GM12878 (cell line): ENCODE measurements at regions not wholly inside any gene's neighbourhood (a gene's known extent, or its start where the extent isn't known, plus 50 kb on each side); places are given as distances from the start of the nearest gene placed in this dataset.

Experiments used
- ATF2 ChIP-seq: IDR thresholded peaks from 2 replicates; pipeline ENCODE4 v1.6.1; 2012; ENCODE audit warnings: low read length, inconsistent platforms
- CTCF ChIP-seq, 3 experiments: IDR thresholded peaks in 2 of 3; conservative IDR thresholded peaks in 1 of 3; 2 replicates each; pipeline ENCODE4 v1.5.1; 2011; ENCODE audit warnings: low read depth in 3 of 3, low read length in 3 of 3, mild to moderate bottlenecking in 3 of 3, control low read depth in 2 of 3, moderate library complexity in 2 of 3, inconsistent platforms in 1 of 3, mixed read lengths in 1 of 3; ENCODE audit not compliant: control insufficient read depth in 2 of 3, insufficient read depth in 1 of 3; ENCODE audit errors: extremely low read depth in 1 of 3
- EGR1 ChIP-seq, 2 experiments: IDR thresholded peaks; 1 replicate in 1 of 2; 2 replicates in 1 of 2; pipeline ENCODE4 v1.6.1; 2011 to 2012; ENCODE audit warnings: low read depth in 2 of 2, low read length in 2 of 2, borderline replicate concordance in 1 of 2, mild to moderate bottlenecking in 1 of 2, moderate library complexity in 1 of 2
- EP300 ChIP-seq, 2 experiments: fragments of 150-350 bp in 1 of 2; IDR thresholded peaks; 2 replicates each; pipeline ENCODE4 v1.6.1; 2011 to 2012; ENCODE audit warnings: low read depth in 2 of 2, low read length in 2 of 2, borderline replicate concordance in 1 of 2, improper control_type of control experiment in 1 of 2, inconsistent platforms in 1 of 2; ENCODE audit not compliant: control insufficient read depth in 1 of 2
- FOS ChIP-seq: IDR thresholded peaks from 3 replicates; pipeline ENCODE4 v1.6.1; 2011; ENCODE audit warnings: borderline replicate concordance; ENCODE audit not compliant: insufficient read length; ENCODE audit errors: extremely low read depth
- MAX ChIP-seq: IDR thresholded peaks from 2 replicates; pipeline ENCODE4 v1.6.1; 2012; ENCODE audit warnings: low read depth, low read length, improper control_type of control experiment
- MEF2A ChIP-seq: IDR thresholded peaks from 2 replicates; pipeline ENCODE4 v1.6.1; 2011; ENCODE audit warnings: low read depth, mild to moderate bottlenecking, low read length, moderate library complexity; ENCODE audit not compliant: insufficient read depth
- MYC ChIP-seq: IDR thresholded peaks from 2 replicates; pipeline ENCODE4 v1.6.1; 2011; ENCODE audit warnings: mild to moderate bottlenecking, low read length, moderate library complexity, inconsistent platforms; ENCODE audit not compliant: insufficient read depth, insufficient replicate concordance, insufficient read length, severe bottlenecking
- NR2C1 ChIP-seq: fragments of 450-650 bp; IDR thresholded peaks from 2 replicates; pipeline ENCODE4 v1.6.1; 2017; ENCODE audit warnings: antibody characterized with exemption, mild to moderate bottlenecking, moderate library complexity
- POLR2A ChIP-seq: IDR thresholded peaks from 2 replicates; pipeline ENCODE4 v1.6.1; 2011; ENCODE audit warnings: low read depth, mild to moderate bottlenecking, low read length
- POLR2AphosphoS5 ChIP-seq: IDR thresholded peaks from 2 replicates; pipeline ENCODE4 v1.6.1; 2011; ENCODE audit warnings: mild to moderate bottlenecking, low read length, inconsistent platforms
- RAD21 ChIP-seq: IDR thresholded peaks from 2 replicates; pipeline ENCODE4 v1.6.1; 2011; ENCODE audit warnings: mild to moderate bottlenecking, low read depth, low read length, moderate library complexity; ENCODE audit not compliant: insufficient read depth
- SRF ChIP-seq, 2 experiments: IDR thresholded peaks; 2 replicates each; pipeline ENCODE4 v1.6.1; 2011; ENCODE audit warnings: low read depth in 2 of 2, low read length in 2 of 2, mild to moderate bottlenecking in 1 of 2, moderate library complexity in 1 of 2

GRCh38 chr21:18741954-18742353 lies 338.4 kb upstream of the TMPRSS15 start:
- TF ChIP-seq MEF2A (no peak), POLR2AphosphoS5 (no peak), CTCF (IDR thresholded peaks at IDR 0.05 in 2 of 3, conservative IDR thresholded peaks at IDR 0.05 in 1 of 3; ENCODE audit: control insufficient read depth in 2 of 3, extremely low read depth in 1 of 3, insufficient read depth in 1 of 3, low read depth in 3 of 3, low read length in 3 of 3) (no peak), NR2C1 (no peak), FOS (no peak), MAX (no peak), ATF2 (no peak), EP300 (IDR thresholded peaks at IDR 0.05; ENCODE audit: borderline replicate concordance in 1 of 2, control insufficient read depth in 1 of 2, low read depth in 2 of 2, low read length in 2 of 2) (no peak), POLR2A (no peak), MYC (no peak), RAD21 (no peak), SRF (IDR thresholded peaks at IDR 0.05; ENCODE audit: low read depth in 2 of 2, low read length in 2 of 2) (no peak), EGR1 (IDR thresholded peaks at IDR 0.05; ENCODE audit: borderline replicate concordance in 1 of 2, low read depth in 2 of 2, low read length in 2 of 2) (no peak)
